CD4-positive, alpha-beta T cell (primary cell): ENCODE measurements at regions not wholly inside any gene's neighbourhood (a gene's known extent, or its start where the extent isn't known, plus 50 kb on each side); places are given as distances from the start of the nearest gene placed in this dataset.

Source experiments
- ATAC-seq: fragments of 200-7000 bp; cut with Tn5 transposase; one replicate; pipeline ENCODE4 v1.10.0; 2022; ENCODE audit warnings: mild to moderate bottlenecking; ENCODE audit not compliant: poor library complexity
- CTCF ChIA-PET: fragments of 350-600 bp; sonication (Branson Sonifier 250); formaldehyde crosslinking; loops from one replicate; lab custom pipeline; 2021; ENCODE audit warnings: antibody characterized with exemption, inconsistent platforms; lab: Charles Lee
- POLR2A ChIA-PET: fragments of 350-600 bp; sonication (Branson Sonifier 250); formaldehyde crosslinking; loops from one replicate; lab custom pipeline; 2021; ENCODE audit warnings: antibody characterized with exemption, inconsistent platforms; lab: Charles Lee
- DNase-seq, 14 experiments: peaks; one replicate each; pipeline ENCODE4 v3.0.0-alpha.2; 2013 to 2020; ENCODE audit warnings: mixed read lengths in 2 of 14
- H3K27ac ChIP-seq, 2 donors: one replicate each; pipeline versions ENCODE4 v1.5.1 to v1.7.0; 2013; ENCODE audit warnings: low read length in 2 of 2, low read depth in 1 of 2, mild to moderate bottlenecking in 1 of 2
- H3K27me3 ChIP-seq, 2 experiments: 1 replicate in 1 of 2; 2 replicates in 1 of 2; pipeline versions ENCODE4 v1.6.1 to v1.7.0; 2013; ENCODE audit warnings: low read length in 2 of 2, control low read depth in 1 of 2, mild to moderate bottlenecking in 1 of 2, moderate library complexity in 1 of 2; ENCODE audit not compliant: insufficient read depth in 2 of 2, control insufficient read depth in 1 of 2
- H3K36me3 ChIP-seq: one replicate; pipeline ENCODE4 v1.6.1; 2013; ENCODE audit warnings: low read length, control low read depth; ENCODE audit not compliant: insufficient read depth
- H3K4me1 ChIP-seq: one replicate; pipeline ENCODE4 v1.6.1; 2013; ENCODE audit warnings: low read length, control low read depth; ENCODE audit not compliant: insufficient read depth
- H3K4me3 ChIP-seq: one replicate; pipeline ENCODE4 v1.5.1; 2013; ENCODE audit warnings: mild to moderate bottlenecking, low read length, moderate library complexity
- H3K9me3 ChIP-seq, 2 experiments: 1 replicate in 1 of 2; 2 replicates in 1 of 2; pipeline versions ENCODE4 v1.6.1 to v1.7.0; 2013; ENCODE audit warnings: low read length in 2 of 2, mild to moderate bottlenecking in 2 of 2, control low read depth in 1 of 2, moderate library complexity in 1 of 2; ENCODE audit not compliant: control insufficient read depth in 1 of 2, insufficient read depth in 1 of 2
- H3K27ac Mint-ChIP-seq: one replicate; pipeline ENCODE4 v1.8.0; 2020; ENCODE audit warnings: mixed read lengths
- H3K27me3 Mint-ChIP-seq: one replicate; pipeline ENCODE4 v1.8.0; 2021; ENCODE audit warnings: mixed read lengths
- H3K36me3 Mint-ChIP-seq: one replicate; pipeline ENCODE4 v1.8.0; 2021; ENCODE audit warnings: low read depth, mixed read lengths
- H3K4me1 Mint-ChIP-seq: one replicate; pipeline ENCODE4 v1.8.0; 2021; ENCODE audit warnings: low read depth, mixed read lengths
- H3K4me3 Mint-ChIP-seq: one replicate; pipeline ENCODE4 v1.8.0; 2020; ENCODE audit warnings: mild to moderate bottlenecking, mixed read lengths
- H3K9me3 Mint-ChIP-seq: one replicate; pipeline ENCODE4 v1.8.0; 2020; ENCODE audit warnings: mixed read lengths
- CTCF ChIP-seq: fragments of 200-600 bp; IDR thresholded peaks from one replicate; pipeline ENCODE4 v1.8.0; 2022; ENCODE audit warnings: antibody characterized with exemption, mild to moderate bottlenecking
- intact Hi-C, 2 experiments: fragments of 100-400 bp; cut with DNase I in 1 of 2; cut with micrococcal nuclease in 1 of 2; formaldehyde crosslinking; loops; one replicate each; pipeline versions ENCODE4 v1.15.1 to v1.9.0; 2023 to 2025; cut with DNase I, micrococcal nuclease

GRCh38 chr4:164358400-164358799 lies 395.5 kb upstream of the SMIM31 start:
- Histone ChIP-seq H3K4me3 (no peak overlapping the region), H3K36me3 (no peaks in the 10 kb centered on the region), H3K9me3 (no peaks in the 10 kb centered on the region), H3K27ac (no peak overlapping the region), H3K27me3 (no peaks in the 10 kb centered on the region), H3K4me1 (no peaks in the 10 kb centered on the region)
- ATAC-seq (no peak), DNase-seq (no peak)
- no peaks in the 10 kb centered on the region for H3K27me3 Mint-ChIP-seq
- ChIA-PET CTCF (interaction anchor here (0.6 kb wide), 1 partner anchor 139 kb away, joined by 3 read pairs; no protein-coding TSS in a partner anchor), POLR2A (no interaction called here)
- no peaks in the 10 kb centered on the region for H3K9me3 Mint-ChIP-seq
- H3K36me3 Mint-ChIP-seq, result no peaks in the 10 kb centered on the region
- intact Hi-C loops, result no loop called here
- H3K27ac Mint-ChIP-seq, result no peak overlapping the region
- no peak for TF ChIP-seq CTCF
- H3K4me1 Mint-ChIP-seq, result no peaks in the 10 kb centered on the region
- no peak overlapping the region for H3K4me3 Mint-ChIP-seq

GRCh38 chr4:164359881-164360280 lies 394.1 kb upstream of the SMIM31 start:
- TF ChIP-seq CTCF, result no peak
- H3K4me3 ChIP-seq, result no peak overlapping the region
- H3K27me3 ChIP-seq, result no peaks in the 10 kb centered on the region
- DNase-seq (no peak), ATAC-seq (no peak)
- no peaks in the 10 kb centered on the region for H3K4me1 Mint-ChIP-seq
- ChIA-PET POLR2A (no interaction called here), CTCF (no interaction called here)
- no peaks in the 10 kb centered on the region for H3K27me3 Mint-ChIP-seq
- no peaks in the 10 kb centered on the region for H3K9me3 Mint-ChIP-seq
- H3K36me3 Mint-ChIP-seq, result no peaks in the 10 kb centered on the region
- H3K4me1 ChIP-seq, result no peaks in the 10 kb centered on the region
- no peaks in the 10 kb centered on the region for H3K36me3 ChIP-seq
- no peak overlapping the region for H3K4me3 Mint-ChIP-seq
- H3K27ac Mint-ChIP-seq, result no peak overlapping the region
- no peak overlapping the region for H3K27ac ChIP-seq
- no peaks in the 10 kb centered on the region for H3K9me3 ChIP-seq
- intact Hi-C loops, result no loop called here

- no peaks in the 10 kb centered on the region for H3K27me3 ChIP-seq
- no peaks in the 10 kb centered on the region for H3K4me1 ChIP-seq
- no peak overlapping the region for H3K27ac ChIP-seq
- no peaks in the 10 kb centered on the region for H3K9me3 ChIP-seq
- no peaks in the 10 kb centered on the region for H3K27me3 Mint-ChIP-seq
- ChIA-PET POLR2A (no interaction called here), CTCF (no interaction called here)
- no peaks in the 10 kb centered on the region for H3K4me1 Mint-ChIP-seq
- ATAC-seq (no peak), DNase-seq (no peak)
- intact Hi-C loops, result no loop called here
- H3K27ac Mint-ChIP-seq, result no peak overlapping the region
- no peaks in the 10 kb centered on the region for H3K36me3 ChIP-seq
- H3K4me3 ChIP-seq, result no peak overlapping the region
- no peaks in the 10 kb centered on the region for H3K9me3 Mint-ChIP-seq
- no peak for TF ChIP-seq CTCF
- H3K36me3 Mint-ChIP-seq, result no peaks in the 10 kb centered on the region
- no peak overlapping the region for H3K4me3 Mint-ChIP-seq
These were observed 385.0 kb upstream of the SMIM31 start for GRCh38 chr4:164368894-164369293.
